CD14-positive monocyte (primary cell): ENCODE measurements at regions not wholly inside any gene's neighbourhood (a gene's known extent, or its start where the extent isn't known, plus 50 kb on each side); places are given as distances from the start of the nearest gene placed in this dataset.

Experiments
- DNase-seq, 3 donors: peaks; one replicate each; pipeline ENCODE4 v3.0.0-alpha.2; 2011 to 2022
- H2AFZ ChIP-seq: 2 replicates; pipeline ENCODE4 v1.6.0; 2012; ENCODE audit warnings: mild to moderate bottlenecking, low read depth, low read length, inconsistent platforms; ENCODE audit not compliant: insufficient read depth, poor library complexity, severe bottlenecking
- H3K27ac ChIP-seq, 2 donors: 1 replicate in 1 of 2; 2 replicates in 1 of 2; pipeline ENCODE4 v1.5.1; 2012 to 2013; ENCODE audit warnings: low read length in 2 of 2, control low read depth in 1 of 2, inconsistent platforms in 1 of 2, low read depth in 1 of 2, mild to moderate bottlenecking in 1 of 2
- H3K27me3 ChIP-seq, 2 donors: one replicate each; pipeline versions ENCODE4 v1.6.0 to v1.6.1; 2011 to 2013; ENCODE audit warnings: low read length in 2 of 2; ENCODE audit not compliant: control insufficient read depth in 2 of 2, insufficient read depth in 2 of 2
- H3K36me3 ChIP-seq, 2 donors: replicated peaks in 1 of 2; 1 replicate in 1 of 2; 2 replicates in 1 of 2; pipeline versions ENCODE4 v1.5.1 to v1.6.1; 2012 to 2013; ENCODE audit warnings: low read length in 2 of 2, control low read depth in 1 of 2, inconsistent platforms in 1 of 2, mild to moderate bottlenecking in 1 of 2; ENCODE audit not compliant: insufficient read depth in 2 of 2, control insufficient read depth in 1 of 2
- H3K4me1 ChIP-seq, 2 donors: 1 replicate in 1 of 2; 2 replicates in 1 of 2; pipeline versions ENCODE4 v1.5.1 to v1.6.1; 2012 to 2013; ENCODE audit warnings: low read length in 2 of 2, control low read depth in 1 of 2, inconsistent platforms in 1 of 2, mild to moderate bottlenecking in 1 of 2, moderate library complexity in 1 of 2; ENCODE audit not compliant: insufficient read depth in 2 of 2, control insufficient read depth in 1 of 2
- H3K4me2 ChIP-seq: replicated peaks from 2 replicates; pipeline ENCODE3; 2012; ENCODE audit warnings: low read length, moderate library complexity, mild to moderate bottlenecking; ENCODE audit not compliant: poor library complexity, severe bottlenecking; ENCODE audit errors: extremely low read depth
- H3K4me3 ChIP-seq, 3 experiments: fragments of 200-600 bp in 1 of 3; sonication (generic) in 1 of 3; replicated peaks in 1 of 3; 1 replicate in 2 of 3; 2 replicates in 1 of 3; pipeline ENCODE4 v1.5.1; 2011 to 2013; ENCODE audit warnings: low read length in 3 of 3, mild to moderate bottlenecking in 3 of 3, control low read depth in 2 of 3, low read depth in 2 of 3, inconsistent platforms in 1 of 3, moderate library complexity in 1 of 3
- H3K79me2 ChIP-seq: 2 replicates; pipeline ENCODE4 v1.6.0; 2012; ENCODE audit warnings: mild to moderate bottlenecking, control low read depth, inconsistent platforms, low read length, moderate library complexity; ENCODE audit not compliant: insufficient read depth
- H3K9ac ChIP-seq: 2 replicates; pipeline ENCODE4 v1.6.0; 2017; ENCODE audit warnings: low read length, mild to moderate bottlenecking; ENCODE audit not compliant: insufficient read depth, poor library complexity, severe bottlenecking
- H3K9me3 ChIP-seq, 2 donors: replicated peaks in 1 of 2; 1 replicate in 1 of 2; 2 replicates in 1 of 2; pipeline versions ENCODE4 v1.5.1 to v1.6.1; 2012 to 2013; ENCODE audit warnings: low read length in 2 of 2, control low read depth in 1 of 2; ENCODE audit not compliant: control insufficient read depth in 1 of 2, insufficient read depth in 1 of 2
- H4K20me1 ChIP-seq: 2 replicates; pipeline ENCODE4 v1.6.0; 2012; ENCODE audit warnings: mild to moderate bottlenecking, low read length, control low read depth, moderate library complexity; ENCODE audit not compliant: insufficient read depth
- H3K27ac Mint-ChIP-seq, 7 donors: one replicate each; pipeline ENCODE4 v1.8.0; 2020; ENCODE audit warnings: mild to moderate bottlenecking in 7 of 7, mixed read lengths in 7 of 7, moderate library complexity in 6 of 7, inconsistent platforms in 2 of 7
- H3K27me3 Mint-ChIP-seq, 3 donors: one replicate each; pipeline ENCODE4 v1.8.0; 2021 to 2022; ENCODE audit warnings: low read depth in 3 of 3, mild to moderate bottlenecking in 3 of 3, mixed read lengths in 3 of 3, moderate library complexity in 3 of 3, inconsistent platforms in 1 of 3
- H3K36me3 Mint-ChIP-seq, 2 donors: one replicate each; pipeline ENCODE4 v1.8.0; 2020; ENCODE audit warnings: mixed read lengths in 2 of 2, inconsistent platforms in 1 of 2, mild to moderate bottlenecking in 1 of 2
- H3K4me1 Mint-ChIP-seq: one replicate; pipeline ENCODE4 v1.8.0; 2020; ENCODE audit warnings: mild to moderate bottlenecking, mixed read lengths
- H3K4me3 Mint-ChIP-seq, 2 donors: one replicate each; pipeline ENCODE4 v1.8.0; 2020; ENCODE audit warnings: mild to moderate bottlenecking in 2 of 2, mixed read lengths in 2 of 2, moderate library complexity in 1 of 2
- H3K9me3 Mint-ChIP-seq, 7 donors: one replicate each; pipeline ENCODE4 v1.8.0; 2020 to 2022; ENCODE audit warnings: mixed read lengths in 7 of 7, mild to moderate bottlenecking in 6 of 7, moderate library complexity in 6 of 7, inconsistent platforms in 2 of 7
- CTCF ChIP-seq: fragments of 200-600 bp; IDR thresholded peaks from one replicate; pipeline ENCODE4 v1.8.0; 2022; ENCODE audit warnings: antibody characterized with exemption, mild to moderate bottlenecking
- WGBS: methylation state at CpG from one replicate; pipeline ENCODE4 v1.1.5; 2013; ENCODE audit warnings: missing lambda C conversion rate; ENCODE audit not compliant: insufficient coverage; 5-methylcytosine and 5-hydroxymethylcytosine counted together
- intact Hi-C, 2 donors: fragments of 100-400 bp; cut with micrococcal nuclease; formaldehyde crosslinking; loops; one replicate each; pipeline versions ENCODE4 v1.15.0 to v1.15.1; 2023

GRCh38 chr3:117938974-117939373 lies 1095.7 kb downstream of the IGSF11 start:
- Mint-ChIP-seq H3K36me3 (no peaks in the 10 kb centered on the region), H3K4me1 (no peaks in the 10 kb centered on the region), H3K27ac (no peak overlapping the region), H3K4me3 (no peak overlapping the region), H3K9me3 (peaks cover 0 to 8% (median 6%) of the 10 kb centered on the region in 7 donors), H3K27me3 (no peaks in the 10 kb centered on the region)
- no peak for TF ChIP-seq CTCF
- Histone ChIP-seq H3K4me2 (no peak overlapping the region), H3K9me3 (no peaks in the 10 kb centered on the region), H3K4me3 (no peak overlapping the region), H4K20me1 (no peaks in the 10 kb centered on the region), H3K79me2 (no peaks in the 10 kb centered on the region), H3K27ac (no peak overlapping the region), H3K9ac (no peak overlapping the region), H3K36me3 (no peaks in the 10 kb centered on the region), H3K27me3 (no peaks in the 10 kb centered on the region), H2AFZ (no peak overlapping the region), H3K4me1 (no peaks in the 10 kb centered on the region)
- no CpG with 5 or more reads among the region's 2 CpGs for WGBS
- no peak for DNase-seq
- intact Hi-C loops, result no loop called here

- no peaks in the 10 kb centered on the region for H3K4me1 Mint-ChIP-seq
- H3K36me3 ChIP-seq, result no peaks in the 10 kb centered on the region
Observed at GRCh38 chr3:117939425-117940027, 1095.1 kb downstream of the IGSF11 start.

More at GRCh38 chr3:117939425-117940027, 1095.1 kb downstream of the IGSF11 start:
- 100% methylated on average over 1 of the region's 1 CpG for WGBS
- H3K9ac ChIP-seq, result no peak overlapping the region
- no peak overlapping the region for H3K4me2 ChIP-seq
- no peaks in the 10 kb centered on the region for H4K20me1 ChIP-seq
- H3K79me2 ChIP-seq, result no peaks in the 10 kb centered on the region
- Mint-ChIP-seq H3K4me3 (no peak overlapping the region), H3K27me3 (no peaks in the 10 kb centered on the region), H3K9me3 (peaks cover 0 to 8% (median 6%) of the 10 kb centered on the region in 7 donors), H3K27ac (no peak overlapping the region), H3K36me3 (no peaks in the 10 kb centered on the region)
- H3K9me3 ChIP-seq, result no peaks in the 10 kb centered on the region
- H2AFZ ChIP-seq, result no peak overlapping the region
- TF ChIP-seq CTCF, result no peak
- H3K27me3 ChIP-seq, result no peaks in the 10 kb centered on the region
- H3K27ac ChIP-seq, result no peak overlapping the region
- H3K4me3 ChIP-seq, result no peak overlapping the region
- intact Hi-C loops, result no loop called here
- H3K4me1 ChIP-seq, result no peaks in the 10 kb centered on the region
- DNase-seq, result no peak
